ENCODE measurements at regions not wholly inside any gene's neighbourhood (a gene's known extent, or its start where the extent isn't known, plus 50 kb on each side); places are given as distances from the start of the nearest gene placed in this dataset.
A peak's percentile ranks its signal among the peaks of the same experiment; 100 is the strongest.

- no peak for TF ChIP-seq TCF4 (CRISPR knock-in tag; IDR thresholded peaks at IDR 0.05; ENCODE audit: borderline replicate concordance)
- TF ChIP-seq, protein P1, sequence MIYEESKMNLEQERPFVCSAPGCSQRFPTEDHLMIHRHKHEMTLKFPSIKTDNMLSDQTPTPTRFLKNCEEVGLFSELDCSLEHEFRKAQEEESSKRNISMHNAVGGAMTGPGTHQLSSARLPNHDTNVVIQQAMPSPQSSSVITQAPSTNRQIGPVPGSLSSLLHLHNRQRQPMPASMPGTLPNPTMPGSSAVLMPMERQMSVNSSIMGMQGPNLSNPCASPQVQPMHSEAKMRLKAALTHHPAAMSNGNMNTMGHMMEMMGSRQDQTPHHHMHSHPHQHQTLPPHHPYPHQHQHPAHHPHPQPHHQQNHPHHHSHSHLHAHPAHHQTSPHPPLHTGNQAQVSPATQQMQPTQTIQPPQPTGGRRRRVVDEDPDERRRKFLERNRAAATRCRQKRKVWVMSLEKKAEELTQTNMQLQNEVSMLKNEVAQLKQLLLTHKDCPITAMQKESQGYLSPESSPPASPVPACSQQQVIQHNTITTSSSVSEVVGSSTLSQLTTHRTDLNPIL (CRISPR knock-in tag; IDR thresholded peaks at IDR 0.05; ENCODE audit: low read depth): no peak
- TF ChIP-seq ISL1 (CRISPR knock-in tag; IDR thresholded peaks at IDR 0.05): no peak
- TF ChIP-seq POU6F1 (CRISPR knock-in tag; IDR thresholded peaks at IDR 0.05; ENCODE audit: borderline replicate concordance, low read depth): no peak
- TF ChIP-seq ARNTL (CRISPR knock-in tag; IDR thresholded peaks at IDR 0.05; ENCODE audit: borderline replicate concordance, low read depth): no peak
- no peak for TF ChIP-seq ZNF8 (CRISPR knock-in tag; IDR thresholded peaks at IDR 0.05)
- no peak for TF ChIP-seq SNAI2 (CRISPR knock-in tag; IDR thresholded peaks at IDR 0.05)
- TF ChIP-seq TSHZ2 (CRISPR knock-in tag; IDR thresholded peaks at IDR 0.05): no peak
- TF ChIP-seq RARB (CRISPR knock-in tag; IDR thresholded peaks at IDR 0.05): no peak
- TF ChIP-seq TOX (CRISPR knock-in tag; IDR thresholded peaks at IDR 0.05; ENCODE audit: borderline replicate concordance): no peak
- no peak for TF ChIP-seq ZNF70 (CRISPR knock-in tag; IDR thresholded peaks at IDR 0.05)
- TF ChIP-seq OSR1 (CRISPR knock-in tag; IDR thresholded peaks at IDR 0.05): no peak
- no peak for TF ChIP-seq GLIS3 (CRISPR knock-in tag; IDR thresholded peaks at IDR 0.05)
- no peak for TF ChIP-seq CSDC2 (CRISPR knock-in tag; IDR thresholded peaks at IDR 0.05)
- no peak for TF ChIP-seq CSRNP3 (CRISPR knock-in tag; IDR thresholded peaks at IDR 0.05)
- TF ChIP-seq ZFP30 (CRISPR knock-in tag; IDR thresholded peaks at IDR 0.05): no peak
- TF ChIP-seq ZNF565 (CRISPR knock-in tag; conservative IDR thresholded peaks at IDR 0.05; ENCODE audit: low read depth): no peak
- no peak for TF ChIP-seq ZC3H10 (CRISPR knock-in tag; IDR thresholded peaks at IDR 0.05)
- TF ChIP-seq BACH2 (CRISPR knock-in tag; IDR thresholded peaks at IDR 0.05; ENCODE audit: borderline replicate concordance): no peak
- ATAC-seq: peak; percentile 49
Measured at GRCh38 chr1:193960499-193960898, 774.1 kb upstream of the B3GALT2 start.

DNA sequence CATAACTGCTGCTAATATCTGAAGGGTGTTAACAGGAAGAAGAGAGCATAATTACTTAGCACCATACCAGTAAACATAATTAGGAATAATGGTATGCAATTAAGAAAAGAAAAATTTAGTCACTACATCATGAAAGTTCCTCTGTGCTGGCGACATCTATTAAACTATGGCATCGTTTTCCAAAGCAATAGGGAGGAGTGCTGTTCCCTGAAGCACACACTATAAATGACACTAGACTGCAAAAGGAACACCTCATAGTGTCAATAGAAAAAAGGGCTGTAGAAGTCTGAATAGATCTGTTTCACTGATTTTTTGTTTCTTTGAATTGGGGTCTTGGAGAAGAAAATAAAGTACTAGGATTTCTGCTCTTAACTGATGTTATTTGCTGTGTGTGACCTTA is 773.6 kb upstream of the B3GALT2 start:
- TF ChIP-seq ARNTL (CRISPR knock-in tag; IDR thresholded peaks at IDR 0.05; ENCODE audit: borderline replicate concordance, low read depth) (no peak), OSR1 (CRISPR knock-in tag; IDR thresholded peaks at IDR 0.05) (no peak), POU6F1 (CRISPR knock-in tag; IDR thresholded peaks at IDR 0.05; ENCODE audit: borderline replicate concordance, low read depth) (no peak)
- no peak; the same call in 2 of the 3 replicates for ATAC-seq

GRCh38 chr1:193957556-193958095 is 771.2 kb upstream of the B3GALT2 start:
- TF ChIP-seq BACH2 (CRISPR knock-in tag; IDR thresholded peaks at IDR 0.05; ENCODE audit: borderline replicate concordance): no peak
- TF ChIP-seq ZFP3 (CRISPR knock-in tag; IDR thresholded peaks at IDR 0.05): no peak
- TF ChIP-seq PATZ1 (CRISPR knock-in tag; IDR thresholded peaks at IDR 0.05; ENCODE audit: borderline replicate concordance): no peak
- TF ChIP-seq ZFP30 (CRISPR knock-in tag; IDR thresholded peaks at IDR 0.05): no peak
- no peak for TF ChIP-seq ZNF8 (CRISPR knock-in tag; IDR thresholded peaks at IDR 0.05)
- no peak for TF ChIP-seq ESRRG (CRISPR knock-in tag; IDR thresholded peaks at IDR 0.05)
- no peak for TF ChIP-seq CSRNP3 (CRISPR knock-in tag; IDR thresholded peaks at IDR 0.05)
- ATAC-seq: no peak
